ENCODE measurements at regions not wholly inside any gene's neighbourhood (a gene's known extent, or its start where the extent isn't known, plus 50 kb on each side); places are given as distances from the start of the nearest gene placed in this dataset.

- no peak for TF ChIP-seq CTCF (IDR thresholded peaks at IDR 0.05; ENCODE audit: low read depth, low read length)
- no peak for DNase-seq (ENCODE audit: low read depth in 2 of 2)
- H3K4me3 ChIP-seq (replicated peaks in 1 of 2; ENCODE audit: low read depth in 2 of 2, low read length in 2 of 2), result no peak overlapping the region
Observed at GRCh38 chr10:54900584-54900983, 99.6 kb upstream of the PCDH15 start.

GRCh38 chr10:54880996-54881395 lies 80.0 kb upstream of the PCDH15 start:
- no peak overlapping the region for H3K4me3 ChIP-seq (replicated peaks in 1 of 2; ENCODE audit: low read depth in 2 of 2, low read length in 2 of 2)
- no peak for DNase-seq (ENCODE audit: low read depth in 2 of 2)
- TF ChIP-seq CTCF (IDR thresholded peaks at IDR 0.05; ENCODE audit: low read depth, low read length), result no peak

GRCh38 chr10:54869022-54869421 lies 68.0 kb upstream of the PCDH15 start:
- no peak for TF ChIP-seq CTCF (IDR thresholded peaks at IDR 0.05; ENCODE audit: low read depth, low read length)
- no peak overlapping the region for H3K4me3 ChIP-seq (replicated peaks in 1 of 2; ENCODE audit: low read depth in 2 of 2, low read length in 2 of 2)
- peak in 1 of 2 donors; percentile 20 for DNase-seq (ENCODE audit: low read depth in 2 of 2)

DNA sequence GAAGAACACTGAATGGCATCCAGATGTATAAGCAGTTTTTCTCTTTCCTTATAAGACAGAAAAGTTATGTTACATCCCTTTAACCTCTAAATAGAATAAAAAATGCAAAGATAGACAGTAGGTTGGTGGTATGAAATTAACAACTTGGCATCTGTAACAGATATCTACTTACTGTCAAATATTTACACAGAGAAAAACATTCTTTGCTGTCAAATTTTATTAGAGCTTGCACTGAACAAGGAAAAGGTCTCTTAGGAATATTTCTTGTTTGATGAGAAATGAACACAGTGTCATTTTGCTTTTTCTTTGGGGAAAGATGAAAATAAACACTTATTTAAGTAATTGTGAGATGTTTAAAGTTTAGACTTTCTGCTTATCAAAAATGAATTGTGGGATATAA lies 65.6 kb upstream of the PCDH15 start:
- no peak for TF ChIP-seq CTCF (IDR thresholded peaks at IDR 0.05; ENCODE audit: low read depth, low read length)
- no peak overlapping the region for H3K4me3 ChIP-seq (replicated peaks in 1 of 2; ENCODE audit: low read depth in 2 of 2, low read length in 2 of 2)
- DNase-seq (ENCODE audit: low read depth in 2 of 2), result no peak

GRCh38 chr10:54854843-54855242 lies 53.8 kb upstream of the PCDH15 start:
- DNase-seq (ENCODE audit: low read depth in 2 of 2), result no peak
- no peak overlapping the region for H3K4me3 ChIP-seq (replicated peaks in 1 of 2; ENCODE audit: low read depth in 2 of 2, low read length in 2 of 2)
- TF ChIP-seq CTCF (IDR thresholded peaks at IDR 0.05; ENCODE audit: low read depth, low read length), result no peak

GRCh38 chr10:54854389-54854788 lies 53.4 kb upstream of the PCDH15 start:
- no peak overlapping the region for H3K4me3 ChIP-seq (replicated peaks in 1 of 2; ENCODE audit: low read depth in 2 of 2, low read length in 2 of 2)
- TF ChIP-seq CTCF (IDR thresholded peaks at IDR 0.05; ENCODE audit: low read depth, low read length), result no peak
- DNase-seq (ENCODE audit: low read depth in 2 of 2), result no peak

- TF ChIP-seq CTCF (IDR thresholded peaks at IDR 0.05; ENCODE audit: low read depth, low read length), result no peak
- no peak overlapping the region for H3K4me3 ChIP-seq (replicated peaks in 1 of 2; ENCODE audit: low read depth in 2 of 2, low read length in 2 of 2)
- no peak for DNase-seq (ENCODE audit: low read depth in 2 of 2)
Observed at GRCh38 chr10:54853883-54854282, 52.9 kb upstream of the PCDH15 start.

Measured in cardiac fibroblast (primary cell).